Testis (tissue), 2 donors: ENCODE measurements at regions not wholly inside any gene's neighbourhood (a gene's known extent, or its start where the extent isn't known, plus 50 kb on each side); places are given as distances from the start of the nearest gene placed in this dataset.

ENCODE experiments used
- DNase-seq: peaks from one replicate; pipeline ENCODE4 v3.0.0-alpha.2; 2019
- H3K27ac ChIP-seq, 2 donors: fragments of 200-600 bp; sonication (generic); one replicate each; pipeline ENCODE4 v1.5.1; 2019
- H3K27me3 ChIP-seq: fragments of 200-600 bp; sonication (generic); one replicate; pipeline ENCODE4 v1.5.1; 2019
- H3K36me3 ChIP-seq: fragments of 200-600 bp; sonication (generic); one replicate; pipeline ENCODE4 v1.5.1; 2017; ENCODE audit warnings: low read depth; ENCODE audit errors: missing control alignments
- H3K4me1 ChIP-seq: fragments of 200-600 bp; sonication (generic); one replicate; pipeline ENCODE4 v1.5.1; 2019
- H3K4me3 ChIP-seq, 2 donors: fragments of 200-600 bp; sonication (generic); one replicate each; pipeline ENCODE4 v1.5.1; 2017 to 2019
- H3K9me3 ChIP-seq: fragments of 200-600 bp; sonication (generic); one replicate; pipeline ENCODE4 v1.5.1; 2017
- CTCF ChIP-seq, 3 experiments: fragments of 450-650 bp in 2 of 3; fragments of 200-600 bp in 1 of 3; sonication (generic) in 1 of 3; IDR thresholded peaks; one replicate each; pipeline ENCODE4 v1.5.1; 2016 to 2019; ENCODE audit warnings: antibody characterized with exemption in 3 of 3, mild to moderate bottlenecking in 2 of 3, moderate library complexity in 1 of 3
- POLR2A ChIP-seq: fragments of 450-650 bp; IDR thresholded peaks from one replicate; pipeline ENCODE4 v1.6.1; 2017; ENCODE audit warnings: antibody characterized with exemption, mild to moderate bottlenecking, moderate library complexity
- WGBS, 2 donors: methylation state at CpG; one replicate each; pipeline ENCODE4 v1.1.5; 2018; 5-methylcytosine and 5-hydroxymethylcytosine counted together
- intact Hi-C: fragments of 100-400 bp; cut with DNase I; formaldehyde crosslinking; loops from one replicate; pipeline ENCODE4 v1.15.1; 2023; ENCODE audit warnings: low total_unique reads

- intact Hi-C loops, result no loop called here
- no peaks in the 10 kb centered on the region for H3K9me3 ChIP-seq
- H3K4me3 ChIP-seq, result peak overlapping the region; percentile 9 to 27
- WGBS, 2 donors, result 25 to 26% methylated on average over 24 of the region's 24 CpGs
- peak; percentile 85 for DNase-seq
- no peaks in the 10 kb centered on the region for H3K4me1 ChIP-seq
- no peak overlapping the region for H3K27ac ChIP-seq
- TF ChIP-seq CTCF (IDR thresholded peaks at IDR 0.05) (peak in 2 of 3 experiments; percentile 40 to 59), POLR2A (no peak)
- no peaks in the 10 kb centered on the region for H3K36me3 ChIP-seq
- H3K27me3 ChIP-seq, result no peaks in the 10 kb centered on the region
These were observed 603.2 kb downstream of the RNF144B start for GRCh38 chr6:18990059-18990978.

DNA sequence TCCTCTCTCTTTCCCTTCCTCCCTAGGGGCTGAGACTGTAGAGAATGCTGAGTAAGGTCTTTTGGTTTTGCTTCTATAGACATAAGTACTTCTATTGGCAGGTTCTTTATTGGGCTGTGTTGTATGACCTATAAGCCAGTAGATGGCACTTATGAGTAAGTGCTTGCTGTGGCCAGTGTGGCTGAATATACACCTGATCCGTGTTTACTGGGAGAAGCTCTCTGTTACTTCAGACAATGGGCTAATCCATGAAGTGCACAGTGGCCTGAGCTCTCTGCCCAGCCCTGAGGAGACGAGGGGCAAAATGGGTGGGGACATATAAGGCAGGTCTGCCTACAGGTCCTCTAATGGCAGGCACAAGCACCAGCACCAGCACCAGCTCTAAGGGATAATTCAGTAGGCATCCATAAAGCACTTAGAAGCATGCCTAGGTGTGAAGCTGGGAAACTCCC is 610.3 kb downstream of the RNF144B start:
- H3K4me3 ChIP-seq, result no peak overlapping the region
- H3K27me3 ChIP-seq, result no peaks in the 10 kb centered on the region
- no peaks in the 10 kb centered on the region for H3K4me1 ChIP-seq
- H3K9me3 ChIP-seq, result no peaks in the 10 kb centered on the region
- TF ChIP-seq POLR2A, result no peak
- peak in 1 of 3 experiments; percentile 24 for TF ChIP-seq CTCF (IDR thresholded peaks at IDR 0.05)
- DNase-seq, result peak; percentile 22
- intact Hi-C loops, result no loop called here
- WGBS, 2 donors, result 53 to 55% methylated on average over 2 of the region's 2 CpGs
- H3K36me3 ChIP-seq, result no peaks in the 10 kb centered on the region
- H3K27ac ChIP-seq, result no peak overlapping the region

DNA sequence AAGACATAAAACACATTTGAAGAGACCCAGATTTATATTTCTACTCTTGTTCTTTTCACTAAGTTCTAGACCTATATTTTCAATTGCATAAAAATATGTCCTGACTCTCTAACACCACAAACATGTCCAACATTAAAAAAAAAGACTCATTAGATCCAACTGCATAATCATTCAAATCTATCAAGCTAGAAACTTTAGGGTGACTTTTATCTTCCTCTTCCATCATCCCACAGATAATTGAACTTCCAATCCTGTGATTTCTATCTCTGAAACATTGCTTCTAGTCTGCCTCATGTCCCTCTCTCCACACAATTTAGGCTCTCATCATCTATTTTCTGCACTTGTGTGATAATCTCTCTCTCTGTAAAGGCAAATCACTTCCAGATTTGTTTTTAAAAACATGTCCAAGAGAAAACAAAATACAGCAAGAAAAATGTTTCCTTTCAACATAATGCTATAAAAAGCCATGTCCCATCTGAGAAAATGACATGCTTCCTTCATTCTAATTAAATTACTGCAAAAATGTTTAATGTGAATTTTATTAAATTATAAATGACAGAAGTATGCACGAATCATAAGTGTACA is 615.9 kb downstream of the RNF144B start:
- intact Hi-C loops, result no loop called here
- H3K27ac ChIP-seq, result no peak overlapping the region
- TF ChIP-seq POLR2A (no peak), CTCF (IDR thresholded peaks at IDR 0.05) (no peak)
- H3K27me3 ChIP-seq, result no peaks in the 10 kb centered on the region
- no peaks in the 10 kb centered on the region for H3K36me3 ChIP-seq
- H3K9me3 ChIP-seq, result no peaks in the 10 kb centered on the region
- DNase-seq, result no peak
- H3K4me1 ChIP-seq, result no peaks in the 10 kb centered on the region
- no peak overlapping the region for H3K4me3 ChIP-seq
- WGBS, 2 donors, result 75 to 86% methylated on average over 1 of the region's 1 CpG

DNA sequence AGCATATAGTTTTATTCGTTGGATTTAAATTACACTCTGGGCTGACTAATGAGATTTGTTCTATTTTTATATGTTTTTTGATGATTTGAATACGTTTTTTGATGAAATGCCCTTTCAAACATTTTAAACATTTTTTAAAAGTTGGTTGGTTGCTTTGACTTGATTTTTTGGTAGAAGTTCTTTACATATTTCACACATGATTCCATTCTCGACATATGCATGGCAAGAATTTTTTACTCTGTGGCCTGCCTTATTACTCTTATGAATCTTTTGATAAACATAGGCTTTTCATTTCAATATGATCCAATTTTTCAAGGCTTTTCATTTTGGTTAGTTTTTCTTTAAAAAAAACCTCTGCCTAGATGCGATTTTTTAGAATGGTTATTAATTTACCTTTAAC is 617.0 kb downstream of the RNF144B start:
- TF ChIP-seq CTCF (IDR thresholded peaks at IDR 0.05) (no peak), POLR2A (no peak)
- intact Hi-C loops, result no loop called here
- Histone ChIP-seq H3K27me3 (no peaks in the 10 kb centered on the region), H3K36me3 (no peaks in the 10 kb centered on the region), H3K27ac (no peak overlapping the region), H3K9me3 (no peaks in the 10 kb centered on the region), H3K4me1 (no peaks in the 10 kb centered on the region), H3K4me3 (no peak overlapping the region)
- 86 to 89% methylated on average over 4 of the region's 4 CpGs for WGBS, 2 donors
- no peak for DNase-seq
